Trophoblast cell (in vitro differentiated cells and primary cell): ENCODE measurements at regions not wholly inside any gene's neighbourhood (a gene's known extent, or its start where the extent isn't known, plus 50 kb on each side); places are given as distances from the start of the nearest gene placed in this dataset.

Experiments
- DNase-seq, 2 donors: peaks; one replicate each; pipeline ENCODE4 v3.0.0-alpha.2; 2016
- H2AFZ ChIP-seq: 2 replicates; pipeline ENCODE4 v1.6.1; 2013; ENCODE audit warnings: low read length, moderate library complexity, mild to moderate bottlenecking; ENCODE audit not compliant: insufficient read depth, poor library complexity
- H2AK5ac ChIP-seq: 2 replicates; pipeline ENCODE4 v1.6.1; 2013; ENCODE audit warnings: mild to moderate bottlenecking, low read length
- H2BK120ac ChIP-seq: 2 replicates; pipeline ENCODE4 v1.6.1; 2013; ENCODE audit warnings: low read length, mild to moderate bottlenecking, moderate library complexity; ENCODE audit not compliant: insufficient read depth, poor library complexity
- H2BK12ac ChIP-seq: 2 replicates; pipeline ENCODE4 v1.6.1; 2013; ENCODE audit warnings: mild to moderate bottlenecking, low read length, moderate library complexity
- H2BK5ac ChIP-seq: 2 replicates; pipeline ENCODE4 v1.6.1; 2013; ENCODE audit warnings: low read length, low read depth, moderate library complexity, mild to moderate bottlenecking; ENCODE audit not compliant: poor library complexity
- H3K14ac ChIP-seq: 2 replicates; pipeline ENCODE4 v1.6.1; 2013; ENCODE audit warnings: mild to moderate bottlenecking, low read length
- H3K18ac ChIP-seq: 2 replicates; pipeline ENCODE4 v1.6.1; 2013; ENCODE audit warnings: mild to moderate bottlenecking, low read length
- H3K23ac ChIP-seq: 2 replicates; pipeline ENCODE4 v1.6.1; 2013; ENCODE audit warnings: low read length
- H3K27ac ChIP-seq: 2 replicates; pipeline ENCODE4 v1.5.1; 2013; ENCODE audit warnings: low read depth, mild to moderate bottlenecking, inconsistent platforms, low read length, moderate library complexity
- H3K27me3 ChIP-seq: 2 replicates; pipeline ENCODE4 v1.6.1; 2013; ENCODE audit warnings: inconsistent platforms, mild to moderate bottlenecking, low read length, moderate library complexity; ENCODE audit not compliant: insufficient read depth
- H3K36me3 ChIP-seq, 2 experiments: 1 replicate in 1 of 2; 2 replicates in 1 of 2; pipeline ENCODE4 v1.6.1; 2013; ENCODE audit warnings: low read length in 2 of 2, mild to moderate bottlenecking in 2 of 2, moderate library complexity in 1 of 2; ENCODE audit not compliant: insufficient read depth in 2 of 2, control insufficient read depth in 1 of 2
- H3K4ac ChIP-seq: 2 replicates; pipeline ENCODE4 v1.6.1; 2013; ENCODE audit warnings: low read depth, mild to moderate bottlenecking, low read length, moderate library complexity
- H3K4me1 ChIP-seq, 2 experiments: 1 replicate in 1 of 2; 2 replicates in 1 of 2; pipeline ENCODE4 v1.6.1; 2013; ENCODE audit warnings: low read length in 2 of 2, mild to moderate bottlenecking in 2 of 2, moderate library complexity in 1 of 2; ENCODE audit not compliant: insufficient read depth in 2 of 2, control insufficient read depth in 1 of 2
- H3K4me2 ChIP-seq: 2 replicates; pipeline ENCODE4 v1.6.1; 2013; ENCODE audit warnings: inconsistent platforms, mild to moderate bottlenecking, low read length, moderate library complexity
- H3K4me3 ChIP-seq: 2 replicates; pipeline ENCODE4 v1.5.1; 2013; ENCODE audit warnings: mild to moderate bottlenecking, low read depth, low read length, inconsistent platforms
- H3K79me1 ChIP-seq: one replicate; pipeline ENCODE4 v1.6.1; 2013; ENCODE audit warnings: low read length
- H3K79me2 ChIP-seq: 2 replicates; pipeline ENCODE4 v1.6.1; 2013; ENCODE audit warnings: low read length, mild to moderate bottlenecking; ENCODE audit not compliant: control insufficient read depth, insufficient read depth, poor library complexity
- H3K9ac ChIP-seq: 2 replicates; pipeline ENCODE4 v1.6.1; 2013; ENCODE audit warnings: mild to moderate bottlenecking, low read length
- H3K9me3 ChIP-seq: 2 replicates; pipeline ENCODE4 v1.6.1; 2013; ENCODE audit warnings: low read depth, mild to moderate bottlenecking, control low read depth, inconsistent platforms, low read length; ENCODE audit not compliant: insufficient read depth
- H4K12ac ChIP-seq: 2 replicates; pipeline ENCODE4 v1.6.1; 2013; ENCODE audit warnings: low read depth, mild to moderate bottlenecking, low read length, moderate library complexity
- H4K8ac ChIP-seq: 2 replicates; pipeline ENCODE4 v1.6.1; 2013; ENCODE audit warnings: low read depth, mild to moderate bottlenecking, low read length, moderate library complexity
- H4K91ac ChIP-seq: one replicate; pipeline ENCODE4 v1.6.1; 2013; ENCODE audit warnings: low read depth, mild to moderate bottlenecking, low read length, moderate library complexity
- WGBS: extraction: QIAGEN DNeasy Blood & Tissue Kit; methylation state at CpG from one replicate; pipeline ENCODE4 v1.1.7; 2013; ENCODE audit warnings: missing lambda C conversion rate; ENCODE audit not compliant: insufficient read length, insufficient coverage; ENCODE audit errors: extremely low coverage; 5-methylcytosine and 5-hydroxymethylcytosine counted together

GRCh38 chr6:164502833-164503232, 806.6 kb downstream of the C6orf118 start:
- Histone ChIP-seq H3K4me3 (no peak overlapping the region), H3K36me3 (no peaks in the 10 kb centered on the region), H3K14ac (no peak overlapping the region), H3K4me1 (no peaks in the 10 kb centered on the region), H3K9ac (no peak overlapping the region), H2BK120ac (no peak overlapping the region), H3K79me2 (no peaks in the 10 kb centered on the region), H3K23ac (no peak overlapping the region), H4K91ac (no peak overlapping the region), H3K9me3 (no peaks in the 10 kb centered on the region), H2BK12ac (no peak overlapping the region), H3K18ac (no peak overlapping the region), H3K4ac (no peak overlapping the region), H4K8ac (no peak overlapping the region), H3K79me1 (no peaks in the 10 kb centered on the region), H3K27me3 (no peaks in the 10 kb centered on the region), H2AK5ac (no peak overlapping the region), H3K4me2 (no peak overlapping the region), H3K27ac (no peak overlapping the region), H4K12ac (no peak overlapping the region), H2AFZ (no peak overlapping the region), H2BK5ac (no peak overlapping the region)
- WGBS: no CpG with 5 or more reads among the region's 6 CpGs
- DNase-seq: no peak

DNA sequence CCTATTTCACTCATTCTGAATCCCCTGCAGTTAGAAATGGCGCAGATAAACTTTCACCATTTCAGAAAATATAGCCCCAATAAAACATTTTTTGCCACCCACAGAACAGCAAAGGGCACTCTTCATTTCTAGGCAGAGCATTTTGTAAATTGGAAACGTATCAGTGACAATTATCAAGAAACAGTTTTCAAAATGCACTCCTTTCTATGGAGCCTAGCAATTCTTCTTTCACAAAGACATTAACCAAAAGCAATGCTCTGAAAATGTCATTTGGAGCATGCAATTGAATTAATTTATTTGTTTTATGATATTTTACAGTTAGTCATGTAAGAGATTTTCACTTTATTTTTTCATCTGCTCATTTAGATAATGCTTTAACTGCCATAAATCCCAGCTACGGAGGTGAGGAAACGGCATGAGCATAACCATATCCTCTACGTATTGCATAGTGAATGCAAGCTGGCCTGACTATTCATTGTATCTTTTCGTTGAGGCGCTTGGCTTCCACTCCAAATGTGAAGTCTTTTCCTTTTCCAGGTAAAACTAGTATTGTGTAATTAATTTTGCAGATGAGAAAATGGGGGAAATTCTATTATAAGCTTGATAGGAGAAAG, 813.4 kb downstream of the C6orf118 start:
- Histone ChIP-seq H4K8ac (no peak overlapping the region), H3K79me2 (no peaks in the 10 kb centered on the region), H3K36me3 (no peaks in the 10 kb centered on the region), H3K14ac (no peak overlapping the region), H3K27me3 (no peaks in the 10 kb centered on the region), H3K9ac (no peak overlapping the region), H3K79me1 (no peaks in the 10 kb centered on the region), H3K9me3 (no peaks in the 10 kb centered on the region), H3K4me3 (no peak overlapping the region), H2BK120ac (no peak overlapping the region), H3K4me2 (no peak overlapping the region), H2BK12ac (no peak overlapping the region), H4K12ac (no peak overlapping the region), H3K27ac (no peak overlapping the region), H3K4me1 (no peaks in the 10 kb centered on the region), H2BK5ac (no peak overlapping the region), H3K18ac (no peak overlapping the region), H4K91ac (no peak overlapping the region), H2AK5ac (no peak overlapping the region), H2AFZ (no peak overlapping the region), H3K23ac (no peak overlapping the region), H3K4ac (no peak overlapping the region)
- no CpG with 5 or more reads among the region's 7 CpGs for WGBS
- no peak for DNase-seq

DNA sequence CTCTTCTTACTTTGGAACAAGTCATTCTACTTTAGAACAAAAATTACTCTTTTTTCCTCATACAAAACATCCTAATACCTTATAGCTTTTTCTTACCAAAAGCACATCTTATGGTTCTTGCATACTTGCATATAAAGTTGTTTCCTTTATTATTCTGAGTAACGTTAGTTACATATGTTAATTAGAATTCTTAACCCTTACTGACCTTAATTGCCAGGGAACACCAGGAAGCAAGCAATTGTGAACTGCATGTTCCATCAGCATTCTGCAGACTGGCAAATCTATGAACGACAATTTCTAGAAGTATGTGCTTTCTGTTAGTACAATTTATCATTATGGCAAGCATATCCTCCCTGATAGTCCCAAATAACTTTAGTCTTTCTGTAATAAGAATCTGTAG, 831.0 kb downstream of the C6orf118 start:
- no peak overlapping the region for H4K91ac ChIP-seq
- no peaks in the 10 kb centered on the region for H3K36me3 ChIP-seq
- H2BK12ac ChIP-seq: no peak overlapping the region
- no peak overlapping the region for H3K14ac ChIP-seq
- H3K23ac ChIP-seq: no peak overlapping the region
- H3K79me1 ChIP-seq: no peaks in the 10 kb centered on the region
- no peak overlapping the region for H2BK120ac ChIP-seq
- H3K9me3 ChIP-seq: peaks cover 6% of the 10 kb centered on the region
- no peak overlapping the region for H3K4ac ChIP-seq
- H3K4me2 ChIP-seq: no peak overlapping the region
- no peaks in the 10 kb centered on the region for H3K4me1 ChIP-seq
- H3K9ac ChIP-seq: no peak overlapping the region
- H2BK5ac ChIP-seq: no peak overlapping the region
- no peak overlapping the region for H4K12ac ChIP-seq
- no peak overlapping the region for H2AK5ac ChIP-seq
- H3K27me3 ChIP-seq: no peaks in the 10 kb centered on the region
- H3K27ac ChIP-seq: no peak overlapping the region
- H2AFZ ChIP-seq: no peak overlapping the region
- no peak overlapping the region for H3K4me3 ChIP-seq
- no peak overlapping the region for H3K18ac ChIP-seq
- no CpG with 5 or more reads among the region's 2 CpGs for WGBS
- no peaks in the 10 kb centered on the region for H3K79me2 ChIP-seq
- DNase-seq: no peak
- H4K8ac ChIP-seq: no peak overlapping the region

DNA sequence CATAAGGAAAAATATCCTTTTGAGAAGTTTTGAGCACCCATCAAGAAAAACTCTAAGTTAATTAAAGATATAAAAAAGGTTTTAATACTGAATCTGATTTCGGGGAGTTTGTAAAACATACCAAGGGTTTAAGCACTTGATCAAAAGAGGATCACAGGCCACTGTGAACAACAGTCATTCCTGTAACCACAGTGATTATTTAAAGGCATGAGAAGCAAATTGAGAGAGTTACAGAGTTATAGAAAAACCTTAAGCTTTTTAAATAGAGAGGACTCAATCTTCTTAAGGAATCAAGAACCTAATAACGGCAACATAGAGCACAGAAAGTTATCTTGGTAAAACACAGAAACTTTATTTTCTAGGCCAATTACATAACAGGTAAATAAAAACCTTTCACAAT, 831.6 kb downstream of the C6orf118 start:
- Histone ChIP-seq H3K79me1 (no peaks in the 10 kb centered on the region), H3K4me1 (no peaks in the 10 kb centered on the region), H4K8ac (no peak overlapping the region), H3K14ac (no peak overlapping the region), H3K4me2 (no peak overlapping the region), H3K9ac (no peak overlapping the region), H2AK5ac (no peak overlapping the region), H3K23ac (no peak overlapping the region), H3K4me3 (no peak overlapping the region), H3K9me3 (no peaks in the 10 kb centered on the region), H2BK12ac (no peak overlapping the region), H4K12ac (no peak overlapping the region), H3K36me3 (no peaks in the 10 kb centered on the region), H2AFZ (no peak overlapping the region), H4K91ac (no peak overlapping the region), H3K27ac (no peak overlapping the region), H3K79me2 (no peaks in the 10 kb centered on the region), H2BK5ac (no peak overlapping the region), H2BK120ac (no peak overlapping the region), H3K27me3 (no peaks in the 10 kb centered on the region), H3K18ac (no peak overlapping the region), H3K4ac (no peak overlapping the region)
- no peak for DNase-seq
- WGBS: no CpG with 5 or more reads among the region's 2 CpGs
